HG02763 (cell line): ENCODE measurements at regions not wholly inside any gene's neighbourhood (a gene's known extent, or its start where the extent isn't known, plus 50 kb on each side); places are given as distances from the start of the nearest gene placed in this dataset.
"Not testable (repeated sequence)": the region's sequence is repeated elsewhere in the genome, so short reads cannot be mapped to it uniquely, and the experiment has no call there.

ENCODE experiments used
- ATAC-seq: cut with Tn5 transposase; IDR thresholded peaks from one replicate; pipeline ENCODE4 v1.9.1; 2021; ENCODE audit warnings: mild to moderate bottlenecking, moderate library complexity; ENCODE audit not compliant: unreplicated experiment

DNA sequence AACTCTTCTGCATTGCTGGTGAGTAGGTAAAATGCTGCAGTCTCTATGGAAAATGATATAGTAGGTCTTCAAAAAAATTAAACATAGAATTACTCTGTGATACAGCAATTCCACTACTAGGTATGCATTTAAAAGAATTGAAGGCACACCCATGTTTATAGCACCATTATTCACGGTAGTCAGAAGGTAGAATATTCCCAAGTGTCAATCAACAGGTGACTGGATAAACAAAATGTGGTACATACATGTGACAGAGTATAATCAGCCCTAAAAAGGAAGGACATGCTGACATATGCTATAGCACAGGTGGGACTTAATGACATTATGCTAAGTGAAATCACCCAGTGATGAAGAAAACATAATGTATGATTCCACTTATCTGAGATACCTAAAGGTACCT is 123.3 kb downstream of the CCER1 start:
- no peak for ATAC-seq

DNA sequence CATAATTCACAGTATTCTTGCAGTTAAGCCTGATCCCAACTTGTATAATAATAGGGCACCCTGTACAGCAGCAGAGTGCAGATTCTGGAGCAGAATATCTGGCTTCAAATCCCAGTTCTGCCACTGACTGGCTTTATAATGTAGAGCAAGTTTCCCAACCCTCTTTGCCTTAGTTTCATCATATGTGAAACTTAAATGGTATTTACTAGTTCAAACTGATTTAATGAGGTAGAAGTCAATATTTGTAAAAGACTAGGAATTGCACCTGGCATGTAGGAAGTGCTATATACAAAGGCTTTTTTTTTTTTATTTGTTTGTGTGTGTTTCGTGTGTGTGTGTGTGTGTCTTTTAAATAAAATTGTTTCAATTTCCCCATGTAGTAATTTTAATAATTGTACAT is 125.9 kb downstream of the CCER1 start:
- no peak for ATAC-seq

DNA sequence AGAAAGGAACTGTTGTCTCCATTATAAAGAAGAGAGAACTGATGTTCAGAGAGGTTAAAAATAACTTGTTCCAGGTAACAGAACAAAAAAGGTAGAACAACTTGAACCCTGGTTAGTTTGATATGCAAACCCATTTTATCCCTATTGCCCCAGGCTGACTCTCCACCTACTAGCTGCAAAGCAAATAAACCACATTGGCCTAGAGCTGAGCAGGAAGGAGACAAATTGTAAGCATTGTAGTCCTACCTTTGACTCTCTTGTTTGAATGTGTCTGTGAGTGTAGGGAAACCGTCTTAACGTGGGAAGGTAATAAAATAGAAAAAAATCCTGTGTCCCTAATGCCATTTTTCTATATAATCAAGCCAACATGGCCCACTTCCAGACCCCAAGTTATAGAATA is 126.4 kb downstream of the CCER1 start:
- ATAC-seq: no peak

DNA sequence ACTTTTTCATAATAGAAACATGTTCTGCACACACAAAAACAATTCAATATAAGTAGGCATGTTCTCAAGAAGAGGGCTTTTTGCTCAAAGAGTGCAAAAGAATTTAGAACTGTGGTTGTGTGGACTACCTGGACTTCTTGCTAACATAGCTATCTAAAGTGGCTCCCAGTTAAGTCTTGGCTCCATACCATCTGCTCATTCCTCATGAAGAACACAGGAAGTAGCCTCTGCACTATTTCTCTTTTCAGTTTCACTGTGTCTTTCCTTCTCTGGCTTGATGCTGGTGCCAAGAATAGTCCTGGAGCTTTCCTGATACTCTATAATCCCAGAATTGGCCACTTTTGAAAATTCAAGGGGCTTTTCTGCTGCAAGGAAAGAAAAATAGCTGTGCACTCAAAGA is 127.4 kb downstream of the CCER1 start:
- no peak for ATAC-seq

DNA sequence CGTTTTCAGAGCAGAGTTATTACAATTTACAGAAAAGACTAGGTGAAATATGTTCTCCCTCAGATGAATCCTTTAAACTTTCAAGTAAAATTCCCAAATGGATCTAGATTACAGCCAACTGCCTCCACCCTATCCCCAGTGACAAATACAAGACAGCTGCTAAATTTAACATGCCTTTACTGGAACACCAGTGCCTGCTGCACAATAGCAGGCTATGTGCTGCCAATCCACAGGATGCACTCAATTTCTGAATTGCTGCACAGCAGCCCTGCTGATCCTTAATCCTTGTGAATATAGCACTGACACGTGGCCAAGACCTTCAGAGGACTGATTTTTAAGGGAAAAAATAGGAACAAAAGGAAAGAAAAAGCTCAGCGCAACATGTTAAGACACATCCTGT is 128.9 kb downstream of the CCER1 start:
- no peak for ATAC-seq

DNA sequence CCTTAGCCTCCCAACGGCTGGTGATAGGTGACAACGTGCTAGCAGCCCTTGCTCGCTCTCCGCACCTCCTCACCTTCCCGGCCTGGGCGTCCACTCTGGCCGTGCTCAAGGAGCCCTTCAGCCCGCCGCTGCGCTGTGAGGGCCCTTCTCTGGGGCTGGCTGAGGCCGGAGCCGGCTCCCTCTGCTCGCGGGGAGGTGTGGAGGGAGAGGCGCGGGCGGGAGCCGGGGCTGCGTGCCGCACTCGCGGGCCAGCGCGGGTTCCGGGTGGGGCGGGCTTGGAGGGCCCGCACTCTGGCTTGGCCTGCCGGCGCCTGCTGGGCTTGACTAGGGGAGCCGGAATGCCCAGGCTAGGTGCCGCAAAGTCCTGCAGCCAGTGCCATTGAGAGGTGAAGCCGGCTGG is 131.1 kb downstream of the CCER1 start:
- ATAC-seq: no peak

DNA sequence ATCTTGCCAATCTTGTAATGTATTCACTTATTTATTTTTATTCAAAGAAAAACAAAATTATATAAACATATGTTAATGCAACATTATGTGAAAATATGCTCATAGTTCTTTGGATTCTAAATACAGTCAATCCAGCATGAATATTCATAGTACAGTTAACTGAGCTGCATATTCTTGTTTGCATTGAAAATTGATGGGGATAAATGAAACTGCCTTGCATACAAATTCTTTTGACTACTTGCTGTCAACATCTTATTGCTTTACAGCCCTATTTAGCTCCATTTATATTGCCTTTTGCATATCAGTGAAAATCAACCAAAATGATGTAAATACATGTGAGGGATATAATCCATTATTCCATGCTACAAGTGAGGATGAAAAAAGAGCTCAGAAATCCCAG is 135.3 kb downstream of the CCER1 start:
- ATAC-seq: no peak

DNA sequence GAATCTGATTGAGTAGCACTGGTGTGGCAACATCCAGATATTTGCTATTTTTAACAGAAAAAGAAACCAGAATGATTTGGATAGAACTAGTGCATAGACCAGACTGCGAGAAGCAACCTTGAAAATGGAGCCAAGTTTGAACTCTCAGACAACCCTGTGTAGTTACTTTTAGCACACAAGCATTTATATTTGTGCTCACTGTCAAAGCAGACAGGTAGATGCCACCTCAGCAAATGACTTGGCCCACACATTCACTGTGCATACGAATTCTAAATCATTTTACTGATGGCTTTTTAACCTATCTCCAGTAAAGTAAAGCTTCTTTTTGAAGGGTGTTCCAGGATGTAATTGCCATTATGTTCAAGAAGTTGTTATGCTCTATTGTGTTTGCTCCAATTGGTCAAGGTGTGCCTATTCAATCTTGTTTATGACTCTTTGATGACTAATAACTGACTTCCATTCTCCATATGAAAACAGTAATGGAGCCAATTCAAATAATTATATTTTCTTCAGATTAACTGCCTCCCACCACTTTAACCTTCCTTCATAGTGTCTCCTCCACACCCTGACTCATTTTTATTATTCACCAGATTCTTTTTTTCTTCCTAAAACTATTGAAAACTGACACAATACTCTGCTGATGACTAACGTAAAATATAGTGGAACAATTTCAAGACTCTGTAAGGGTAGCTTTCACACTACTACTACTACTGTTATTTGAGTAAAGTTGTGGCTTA is 138.5 kb downstream of the CCER1 start:
- no peak for ATAC-seq

DNA sequence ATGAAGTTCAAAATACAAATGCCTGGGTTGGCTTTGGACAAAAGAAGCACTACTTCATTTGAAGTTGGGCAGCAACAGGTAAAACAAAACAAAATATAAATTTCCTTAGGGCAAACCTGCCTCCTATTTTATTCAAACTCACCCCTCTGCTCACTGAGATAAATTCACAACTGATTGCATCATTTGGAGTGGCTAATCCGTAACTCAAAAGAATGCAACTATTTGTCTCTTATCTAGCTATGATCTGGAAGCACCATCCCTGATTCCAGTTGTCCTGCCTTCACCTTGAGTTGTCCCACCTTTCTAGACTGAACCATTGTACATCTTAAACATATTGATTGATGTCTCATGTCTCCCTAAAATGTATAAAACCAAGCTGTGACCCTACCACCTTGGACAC is 145.0 kb downstream of the CCER1 start:
- no peak for ATAC-seq

DNA sequence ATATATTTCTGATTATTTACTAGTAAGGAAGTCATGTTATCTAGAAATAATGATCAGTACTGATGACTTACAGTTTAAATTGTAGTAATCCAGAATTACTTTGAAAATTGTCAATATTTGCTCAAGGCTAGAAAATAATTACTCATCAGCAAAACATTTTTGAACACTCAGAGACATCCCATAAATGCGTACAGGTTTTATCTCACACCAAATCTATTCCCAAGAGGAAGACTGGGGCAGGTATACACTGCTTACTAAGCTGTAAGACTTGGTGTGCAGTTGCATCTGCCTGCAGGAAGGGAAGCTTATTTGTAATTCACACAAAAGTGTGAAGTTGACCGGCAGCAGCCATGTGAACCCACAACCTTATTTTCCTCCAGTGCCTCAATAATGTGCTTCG is 146.4 kb downstream of the CCER1 start:
- no peak for ATAC-seq

DNA sequence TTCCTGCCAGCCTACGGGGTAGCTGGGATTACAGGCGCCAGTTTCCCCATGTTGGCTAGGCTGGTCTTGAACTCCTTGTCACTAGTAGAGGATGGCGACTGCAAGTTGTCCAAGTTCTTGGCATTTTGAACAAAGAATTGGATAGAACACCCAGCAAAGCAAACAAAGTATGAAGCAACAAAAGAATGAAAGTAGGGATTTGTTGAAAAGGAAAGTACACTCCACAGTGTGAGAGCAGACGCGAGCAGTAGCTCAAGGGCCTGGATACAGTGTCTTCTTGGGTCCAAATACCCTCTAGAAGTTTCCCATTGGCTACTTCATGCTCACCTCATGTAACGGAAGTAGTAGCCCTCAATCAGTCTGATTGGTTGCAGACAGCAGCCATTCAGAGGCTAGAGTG is 152.2 kb downstream of the CCER1 start:
- no peak for ATAC-seq

DNA sequence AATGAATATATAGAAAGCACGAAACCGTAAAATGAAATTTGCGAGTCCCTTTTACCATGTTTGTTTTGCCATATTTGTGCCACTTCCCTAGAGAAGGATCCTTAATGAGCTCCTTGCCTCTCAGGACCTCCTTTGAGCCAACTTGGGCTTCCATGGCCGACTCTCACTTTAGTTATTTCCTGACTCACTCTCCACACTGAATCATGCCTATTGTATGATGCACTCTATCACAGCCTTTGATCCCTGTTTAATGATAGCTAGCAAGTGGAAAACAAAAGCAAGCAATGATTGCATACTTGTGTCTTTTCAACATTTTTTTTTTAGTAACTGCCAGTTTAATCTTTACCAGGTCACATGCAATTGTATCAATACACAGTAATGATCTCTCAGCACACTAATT is 153.2 kb downstream of the CCER1 start:
- ATAC-seq: no peak

DNA sequence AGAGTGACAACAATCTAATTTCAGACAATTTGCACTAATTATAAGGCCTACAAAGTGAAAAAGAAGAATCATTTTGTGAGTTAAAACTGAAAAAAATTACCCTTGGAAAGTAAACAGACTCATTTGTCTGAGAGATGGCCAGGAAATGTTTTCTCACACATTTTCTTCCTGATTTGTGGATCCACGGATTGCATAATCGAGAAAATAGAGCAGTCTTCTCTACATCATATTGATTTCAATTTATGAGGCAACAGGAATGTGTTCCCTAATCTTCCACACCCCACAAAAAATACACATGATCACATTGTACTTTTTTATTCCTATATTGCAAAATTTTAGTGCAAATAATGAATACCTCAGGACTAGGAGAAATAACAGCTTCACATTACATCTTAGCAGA is 160.8 kb downstream of the CCER1 start:
- no peak for ATAC-seq

DNA sequence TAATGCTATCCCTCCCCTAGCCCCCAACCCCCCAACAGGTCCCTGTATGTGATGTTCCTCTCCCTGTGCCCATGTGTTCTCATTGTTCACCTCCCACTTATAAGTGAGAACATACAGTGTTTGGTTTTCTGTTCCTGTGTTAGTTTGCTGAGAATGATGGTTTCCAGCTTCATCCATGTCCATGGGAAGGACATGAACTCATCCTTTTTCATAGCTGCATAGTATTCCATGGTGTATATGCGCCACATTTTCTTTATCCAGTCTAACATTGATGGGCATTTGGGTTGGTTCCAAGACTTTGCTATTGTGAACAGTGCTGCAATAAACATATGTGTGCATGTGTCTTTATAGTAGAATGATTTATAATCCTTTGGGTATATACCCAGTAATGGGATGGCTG is 162.3 kb downstream of the CCER1 start:
- ATAC-seq: not testable (repeated sequence)

DNA sequence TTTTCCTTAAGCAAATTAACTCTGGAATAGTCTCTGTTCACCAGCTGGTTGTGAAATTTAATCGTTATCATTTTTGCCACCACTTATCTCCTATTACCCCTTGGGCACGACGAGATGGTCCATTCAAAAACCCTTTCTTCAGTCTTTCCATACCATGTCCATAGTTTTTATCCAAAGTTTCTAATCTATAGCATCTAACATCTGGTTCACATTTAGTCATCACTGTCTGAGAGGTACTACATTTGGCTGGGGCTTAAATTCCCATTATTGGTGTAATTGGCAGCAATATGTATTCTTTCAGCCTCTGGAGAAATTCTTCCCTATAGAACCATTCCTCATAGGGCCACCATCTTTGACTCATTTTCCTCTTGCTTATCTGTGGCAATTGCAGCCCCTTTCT is 163.5 kb downstream of the CCER1 start:
- ATAC-seq: no peak

DNA sequence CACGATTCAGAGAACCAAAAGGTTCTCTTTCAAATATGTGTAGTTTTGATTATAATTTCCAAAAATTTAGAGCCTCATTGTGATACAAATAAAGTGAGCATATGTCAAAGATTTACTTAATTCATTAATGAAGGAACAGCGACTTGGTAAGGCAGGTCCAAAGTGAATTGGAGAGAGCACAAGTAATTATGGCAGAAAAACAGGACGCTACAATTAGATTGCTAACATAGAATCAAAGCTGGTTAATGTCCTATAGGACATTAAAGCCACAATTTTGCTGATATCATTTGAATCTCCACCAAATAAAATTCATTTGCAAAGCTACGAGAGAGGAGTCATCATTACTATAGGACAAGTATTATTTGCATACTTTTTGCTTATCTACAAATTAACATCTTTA is 164.2 kb downstream of the CCER1 start:
- ATAC-seq: no peak

DNA sequence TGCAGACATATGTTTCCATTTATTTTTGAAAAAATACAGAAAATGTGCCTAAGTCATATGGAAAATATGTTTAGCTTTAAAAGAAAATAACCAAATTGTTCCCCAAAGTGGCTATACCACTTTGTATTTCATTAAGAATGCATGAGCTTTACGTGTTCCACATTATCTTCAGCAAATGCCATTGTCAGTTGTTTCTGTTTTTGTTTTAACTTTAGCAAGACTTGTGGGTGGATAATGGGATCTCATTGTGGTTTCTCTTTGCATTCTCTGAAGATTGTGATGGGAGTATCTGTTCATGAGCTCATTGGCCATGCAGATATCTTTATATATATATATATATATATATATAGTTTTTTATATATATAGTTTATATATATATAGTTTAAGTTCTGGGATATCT is 181.5 kb downstream of the CCER1 start:
- no peak for ATAC-seq

DNA sequence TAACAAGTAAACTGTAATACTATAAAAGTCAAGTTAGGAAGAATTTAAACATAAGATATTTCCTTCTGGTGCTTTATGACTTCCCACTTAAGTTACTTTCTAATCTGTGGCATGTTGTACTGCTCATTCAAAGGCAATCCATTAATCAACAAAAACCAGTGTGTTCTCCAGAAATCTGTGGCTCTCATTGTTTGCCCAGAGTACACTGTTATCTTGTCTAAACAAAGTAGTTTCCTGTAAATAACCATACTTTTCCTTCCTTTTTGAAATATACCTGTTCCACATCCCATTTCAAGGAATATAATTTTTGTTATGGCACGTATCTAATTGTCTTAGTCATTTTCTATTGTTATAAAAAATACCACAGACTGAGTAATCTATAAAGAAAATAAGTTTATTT is 184.1 kb downstream of the CCER1 start:
- no peak for ATAC-seq

DNA sequence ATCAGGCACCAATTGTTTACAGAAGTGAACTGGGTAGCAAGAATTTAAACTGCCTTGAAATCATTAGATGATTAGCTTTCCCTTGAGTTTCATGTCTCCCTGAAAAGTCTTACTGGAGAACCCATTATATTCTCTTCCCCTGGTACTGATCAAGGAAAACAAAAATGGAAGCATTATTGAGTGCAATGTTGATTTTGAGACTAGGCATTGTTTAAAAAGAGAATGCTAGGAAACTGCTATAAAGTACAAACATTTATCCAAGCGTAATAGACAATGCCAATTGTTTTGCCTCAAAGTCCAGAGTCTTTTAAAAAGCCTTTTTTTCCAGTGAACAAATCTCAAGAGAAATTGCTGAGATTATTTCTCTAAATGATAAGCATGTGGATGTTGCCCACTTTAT is 197.0 kb downstream of the CCER1 start:
- ATAC-seq: no peak

DNA sequence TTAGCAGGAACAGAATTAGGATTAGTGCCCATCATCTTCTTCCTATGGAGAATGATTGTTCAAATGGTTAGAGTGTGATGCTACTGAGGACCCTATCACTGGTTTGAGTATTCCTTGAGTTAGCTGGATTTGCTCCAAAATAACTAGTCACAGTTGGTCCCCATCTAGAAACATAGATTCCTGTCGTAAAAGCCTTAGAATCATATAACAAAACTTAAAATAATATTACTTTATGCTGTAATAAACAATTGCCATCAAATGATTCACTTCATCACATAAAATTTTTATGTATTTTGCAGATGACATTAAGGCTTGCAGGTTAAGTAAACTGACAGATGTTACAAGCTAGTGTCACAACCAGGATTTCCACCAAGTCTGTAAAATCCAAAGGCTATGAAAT is 209.8 kb downstream of the CCER1 start:
- no peak for ATAC-seq

DNA sequence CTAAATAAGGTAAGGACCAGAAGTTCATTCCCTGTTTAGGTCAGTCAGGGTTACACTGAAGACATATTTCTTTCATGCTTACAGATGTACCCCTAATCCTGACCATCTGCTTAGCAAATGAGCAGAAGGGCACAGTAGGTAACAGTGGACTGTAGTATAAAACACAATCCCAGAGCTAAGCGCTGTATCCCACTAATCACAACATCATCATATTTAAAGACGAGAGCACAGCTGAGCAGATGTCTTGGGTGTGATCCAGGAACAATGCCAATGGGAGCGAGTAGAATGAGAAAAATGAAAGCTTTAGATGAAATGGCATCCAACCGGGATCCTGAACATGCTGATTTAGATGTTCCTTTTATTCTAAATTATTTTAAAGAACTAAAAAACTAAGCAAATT is 213.4 kb downstream of the CCER1 start:
- ATAC-seq: no peak

DNA sequence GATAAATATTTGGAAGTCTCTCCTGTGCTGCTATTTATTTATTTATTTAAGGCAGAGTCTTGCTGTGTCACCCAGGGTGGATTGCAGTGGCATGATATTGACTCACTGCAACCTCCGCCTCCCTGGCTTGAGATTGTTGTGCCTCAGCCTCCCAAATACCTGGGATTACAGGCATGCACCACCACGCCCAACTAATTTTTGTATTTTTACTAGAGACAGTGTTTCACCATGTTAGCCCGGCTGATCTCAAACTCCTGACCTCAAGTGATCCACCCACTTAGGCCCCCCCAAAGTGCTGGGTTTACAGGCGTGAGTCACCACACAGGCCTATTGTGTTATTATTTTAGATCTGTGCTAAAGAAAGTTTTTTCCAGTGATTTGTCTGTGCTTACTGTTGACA is 225.2 kb downstream of the CCER1 start:
- ATAC-seq: no peak

DNA sequence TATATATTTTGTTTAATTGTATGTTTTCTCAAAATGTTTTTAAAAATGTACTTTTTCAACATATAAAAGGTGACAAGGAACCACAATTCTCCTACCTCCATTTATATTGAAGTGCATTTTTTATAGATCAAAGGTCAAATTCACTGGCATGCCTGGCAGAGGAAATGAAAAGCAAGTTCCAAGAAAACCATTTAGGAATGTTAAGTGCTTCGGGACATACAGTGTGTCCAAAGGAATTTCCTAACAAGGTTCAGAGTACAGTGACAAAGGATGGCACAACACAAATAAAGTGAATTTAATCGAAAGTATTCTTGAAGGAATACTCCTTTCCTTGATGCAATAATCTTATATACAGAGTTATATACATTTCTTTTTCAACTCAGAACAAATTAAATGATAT is 242.3 kb downstream of the CCER1 start:
- ATAC-seq: no peak
